H1 (cell line): ENCODE measurements at regions not wholly inside any gene's neighbourhood (a gene's known extent, or its start where the extent isn't known, plus 50 kb on each side); places are given as distances from the start of the nearest gene placed in this dataset.

ENCODE experiments used
- CTCF ChIA-PET: fragments of 300-600 bp; sonication (Branson Sonifier 250); formaldehyde crosslinking; loops from one replicate; lab custom pipeline; 2021; ENCODE audit not compliant: partially characterized antibody; lab: Charles Lee
- POLR2A ChIA-PET: fragments of 300-600 bp; sonication (Branson Sonifier 250); formaldehyde crosslinking; loops from one replicate; lab custom pipeline; 2021; ENCODE audit warnings: inconsistent platforms; ENCODE audit not compliant: partially characterized antibody; lab: Charles Lee
- DNase-seq, 2 experiments: peaks; one replicate each; pipeline versions ENCODE4 v3.0.0 to v3.0.0-alpha.2; 2010 to 2022; ENCODE audit warnings: low spot score in 2 of 2, low read depth in 1 of 2, mixed read lengths in 1 of 2
- FAIRE-seq: peaks from 2 replicates; lab custom pipeline; 2011; peaks lifted over from hg19 to GRCh38; lab: Jason Lieb, UNC
- H2AFZ ChIP-seq: 2 replicates; pipeline ENCODE4 v1.8.1; 2012; ENCODE audit warnings: low read length, inconsistent platforms
- H2AK5ac ChIP-seq: 2 replicates; pipeline ENCODE4 v1.6.1; 2013; ENCODE audit warnings: low read depth, low read length
- H2BK120ac ChIP-seq: replicated peaks from 2 replicates; pipeline ENCODE3; 2013; ENCODE audit warnings: low read depth, low read length, inconsistent platforms
- H2BK12ac ChIP-seq: 2 replicates; pipeline ENCODE4 v1.6.1; 2013; ENCODE audit warnings: low read depth, low read length
- H2BK15ac ChIP-seq: 2 replicates; pipeline ENCODE4 v1.6.1; 2013; ENCODE audit warnings: low read length
- H2BK20ac ChIP-seq: 2 replicates; pipeline ENCODE4 v1.6.1; 2013; ENCODE audit warnings: low read length
- H2BK5ac ChIP-seq: 2 replicates; pipeline ENCODE4 v1.6.1; 2013; ENCODE audit warnings: low read depth, low read length
- H3K14ac ChIP-seq: 2 replicates; pipeline ENCODE4 v1.6.1; 2013; ENCODE audit warnings: inconsistent platforms; ENCODE audit not compliant: insufficient read length
- H3K18ac ChIP-seq: 2 replicates; pipeline ENCODE4 v1.6.1; 2013; ENCODE audit warnings: low read length; ENCODE audit errors: extremely low read depth
- H3K23ac ChIP-seq: 2 replicates; pipeline ENCODE4 v1.6.1; 2013; ENCODE audit warnings: inconsistent platforms; ENCODE audit not compliant: insufficient read length
- H3K23me2 ChIP-seq: 2 replicates; pipeline ENCODE4 v1.6.1; 2013; ENCODE audit warnings: low read depth, low read length
- H3K27ac ChIP-seq: 2 replicates; pipeline ENCODE4 v1.6.1; 2011; ENCODE audit warnings: low read depth, low read length, inconsistent platforms
- H3K27me3 ChIP-seq, 4 experiments: replicated peaks in 1 of 4; 1 replicate in 1 of 4; 2 replicates in 3 of 4; pipeline versions ENCODE4 v1.6.1 to v1.8.1; 2011 to 2013; ENCODE audit warnings: low read length in 3 of 4, mild to moderate bottlenecking in 3 of 4, inconsistent platforms in 2 of 4, mixed read lengths in 2 of 4, moderate library complexity in 1 of 4; ENCODE audit not compliant: control insufficient read depth in 3 of 4, insufficient read depth in 3 of 4; ENCODE audit errors: extremely low read depth in 1 of 4
- H3K36me3 ChIP-seq, 4 experiments: 2 replicates each; pipeline versions ENCODE4 v1.6.1 to v1.8.1; 2011 to 2013; ENCODE audit warnings: mild to moderate bottlenecking in 4 of 4, low read length in 3 of 4, moderate library complexity in 2 of 4, control low read depth in 1 of 4, inconsistent platforms in 1 of 4; ENCODE audit not compliant: insufficient read depth in 4 of 4, control insufficient read depth in 2 of 4
- H3K4ac ChIP-seq: replicated peaks from 2 replicates; pipeline ENCODE3; 2013; ENCODE audit warnings: low read length, low read depth, mixed read lengths, inconsistent platforms; ENCODE audit not compliant: insufficient read length
- H3K4me1 ChIP-seq, 4 experiments: replicated peaks in 1 of 4; 1 replicate in 1 of 4; 2 replicates in 3 of 4; pipeline versions ENCODE4 v1.6.1 to v1.8.1; 2011 to 2013; ENCODE audit warnings: low read length in 3 of 4, inconsistent platforms in 2 of 4, mixed read lengths in 1 of 4; ENCODE audit not compliant: insufficient read depth in 4 of 4, control insufficient read depth in 3 of 4
- H3K4me2 ChIP-seq, 2 experiments: 2 replicates each; pipeline versions ENCODE4 v1.6.1 to v1.8.1; 2011 to 2013; ENCODE audit warnings: low read depth in 2 of 2, low read length in 2 of 2, control low read depth in 1 of 2, inconsistent platforms in 1 of 2, mild to moderate bottlenecking in 1 of 2; ENCODE audit not compliant: insufficient read depth in 1 of 2
- H3K4me3 ChIP-seq, 4 experiments: fragments of 200-600, 300-600 bp in 1 of 4; sonication (generic), shearing (Covaris generic), sonication (Bioruptor Twin) in 1 of 4; 2 replicates each; pipeline versions ENCODE4 v1.5.1 to v1.8.1; 2011 to 2016; ENCODE audit warnings: low read length in 4 of 4, low read depth in 3 of 4, control low read depth in 2 of 4, inconsistent platforms in 2 of 4, mild to moderate bottlenecking in 2 of 4, mixed read lengths in 1 of 4, moderate library complexity in 1 of 4; ENCODE audit not compliant: insufficient read depth in 2 of 4; ENCODE audit errors: extremely low read depth in 1 of 4
- H3K56ac ChIP-seq: replicated peaks from 2 replicates; pipeline ENCODE3; 2013; ENCODE audit warnings: low read depth, mild to moderate bottlenecking, mixed read lengths, low read length, inconsistent platforms; ENCODE audit not compliant: insufficient read length
- H3K79me1 ChIP-seq: 2 replicates; pipeline ENCODE4 v1.6.1; 2013; ENCODE audit warnings: low read depth, low read length, control low read depth
- H3K79me2 ChIP-seq, 2 experiments: 2 replicates each; pipeline versions ENCODE4 v1.6.1 to v1.8.1; 2012 to 2013; ENCODE audit warnings: low read length in 2 of 2, mild to moderate bottlenecking in 2 of 2, inconsistent platforms in 1 of 2; ENCODE audit not compliant: insufficient read depth in 2 of 2, control insufficient read depth in 1 of 2
- H3K9ac ChIP-seq, 4 experiments: replicated peaks in 1 of 4; 1 replicate in 1 of 4; 2 replicates in 3 of 4; pipeline versions ENCODE4 v1.6.1 to v1.8.1; 2011 to 2013; ENCODE audit warnings: low read depth in 3 of 4, low read length in 3 of 4, control low read depth in 2 of 4, mild to moderate bottlenecking in 2 of 4, moderate library complexity in 2 of 4, inconsistent platforms in 1 of 4; ENCODE audit errors: extremely low read depth in 1 of 4
- H3K9me3 ChIP-seq, 2 experiments: 2 replicates each; pipeline versions ENCODE4 v1.6.1 to v1.8.1; 2012 to 2013; ENCODE audit warnings: mild to moderate bottlenecking in 2 of 2, moderate library complexity in 2 of 2, control low read depth in 1 of 2, inconsistent platforms in 1 of 2, low read depth in 1 of 2, low read length in 1 of 2, mixed read lengths in 1 of 2; ENCODE audit not compliant: insufficient read depth in 2 of 2
- H4K20me1 ChIP-seq, 2 experiments: replicated peaks in 1 of 2; 2 replicates each; pipeline versions ENCODE3 to v1.8.1; 2011 to 2013; ENCODE audit warnings: inconsistent platforms in 2 of 2, low read length in 2 of 2, mild to moderate bottlenecking in 1 of 2; ENCODE audit not compliant: insufficient read depth in 2 of 2, control insufficient read depth in 1 of 2
- H4K5ac ChIP-seq: 2 replicates; pipeline ENCODE4 v1.6.1; 2013; ENCODE audit warnings: low read length, low read depth, mixed read lengths, inconsistent platforms; ENCODE audit not compliant: insufficient read length
- H4K8ac ChIP-seq: 2 replicates; pipeline ENCODE4 v1.8.0; 2013; ENCODE audit warnings: mild to moderate bottlenecking, moderate library complexity, low read length, inconsistent platforms; ENCODE audit not compliant: insufficient read depth; ENCODE audit errors: extremely low read depth
- H4K91ac ChIP-seq: replicated peaks from 2 replicates; pipeline ENCODE3; 2013; ENCODE audit warnings: low read length, mixed read lengths, inconsistent platforms; ENCODE audit not compliant: insufficient read length
- ASH2L ChIP-seq: fragments of 200-600, 300-600 bp; sonication (generic); IDR thresholded peaks from one replicate; pipeline ENCODE4 v1.7.1; 2017; ENCODE audit warnings: low read length
- BACH1 ChIP-seq: IDR thresholded peaks from 2 replicates; pipeline ENCODE4 v1.6.1; 2012; ENCODE audit warnings: low read length, improper control_type of control experiment
- CEBPB ChIP-seq: IDR thresholded peaks from 2 replicates; pipeline ENCODE4 v1.6.1; 2012; ENCODE audit warnings: low read depth, low read length
- CHD1 ChIP-seq: IDR thresholded peaks from 2 replicates; pipeline ENCODE4 v1.6.1; 2012; ENCODE audit warnings: low read depth, low read length, improper control_type of control experiment
- CHD2 ChIP-seq: IDR thresholded peaks from 2 replicates; pipeline ENCODE4 v1.6.1; 2012; ENCODE audit warnings: low read length, improper control_type of control experiment
- EGR1 ChIP-seq: IDR thresholded peaks from 2 replicates; pipeline ENCODE4 v1.6.1; 2011; ENCODE audit warnings: low read depth, low read length, borderline replicate concordance
- GTF2F1 ChIP-seq: IDR thresholded peaks from 2 replicates; pipeline ENCODE4 v1.6.1; 2012; ENCODE audit warnings: low read depth, low read length, improper control_type of control experiment, borderline replicate concordance
- HDAC6 ChIP-seq: IDR thresholded peaks from one replicate; pipeline ENCODE4 v1.7.1; 2012; ENCODE audit warnings: low read depth, mild to moderate bottlenecking, inconsistent platforms, low read length, moderate library complexity
- JUN ChIP-seq: IDR thresholded peaks from 2 replicates; pipeline ENCODE4 v1.6.1; 2011; ENCODE audit warnings: low read depth, mild to moderate bottlenecking, improper control_type of control experiment, low read length
- MAFK ChIP-seq: IDR thresholded peaks from 2 replicates; pipeline ENCODE4 v1.6.1; 2012; ENCODE audit warnings: low read depth, mild to moderate bottlenecking, improper control_type of control experiment, low read length
- NANOG ChIP-seq: IDR thresholded peaks from 2 replicates; pipeline ENCODE4 v1.6.1; 2011; ENCODE audit warnings: low read length, low read depth, mild to moderate bottlenecking, inconsistent platforms; ENCODE audit not compliant: insufficient read depth, poor library complexity, severe bottlenecking
- SAP30 ChIP-seq: fragments of 300-600 bp; sonication (generic); IDR thresholded peaks from 2 replicates; pipeline ENCODE4 v1.7.1; 2012; ENCODE audit warnings: low read length, moderate library complexity, mild to moderate bottlenecking, inconsistent platforms; ENCODE audit not compliant: insufficient read depth, insufficient replicate concordance
- SP2 ChIP-seq: IDR thresholded peaks from 2 replicates; pipeline ENCODE4 v1.6.1; 2012; ENCODE audit warnings: mild to moderate bottlenecking, low read length, inconsistent platforms
- SP4 ChIP-seq: IDR thresholded peaks from 2 replicates; pipeline ENCODE4 v1.6.1; 2012; ENCODE audit warnings: low read length, inconsistent platforms
- TAF1 ChIP-seq: IDR thresholded peaks from 2 replicates; pipeline ENCODE4 v1.6.1; 2011; ENCODE audit warnings: mild to moderate bottlenecking, low read depth, low read length
- TEAD4 ChIP-seq: IDR thresholded peaks from 2 replicates; pipeline ENCODE4 v1.6.1; 2012; ENCODE audit warnings: low read depth, low read length, inconsistent platforms, mixed read lengths
- WGBS, 2 experiments: shearing (Covaris generic) in 1 of 2; methylation state at CpG; one replicate each; pipeline versions ENCODE4 v1.1.6 to v1.1.7; 2013 to 2015; ENCODE audit warnings: low lambda C conversion rate in 2 of 2, mixed read lengths in 2 of 2, inconsistent platforms in 1 of 2, low coverage in 1 of 2, missing lambda C conversion rate in 1 of 2; ENCODE audit not compliant: insufficient replicate concordance in 2 of 2, insufficient coverage in 1 of 2, insufficient read length in 1 of 2; ENCODE audit errors: extremely low coverage in 1 of 2, missing lambda C conversion rate in 1 of 2; 5-methylcytosine and 5-hydroxymethylcytosine counted together
- TF ChIP-seq, protein P1 (sequence below): IDR thresholded peaks from 2 replicates; pipeline ENCODE4 v1.6.1; 2011; ENCODE audit warnings: low read depth, mild to moderate bottlenecking, low read length; ENCODE audit not compliant: insufficient read depth

GRCh38 chr18:76058146-76058545 is 436.9 kb downstream of the ZNF516 start:
- no peak for DNase-seq
- Histone ChIP-seq H4K20me1 (no peaks in the 10 kb centered on the region), H4K5ac (no peak overlapping the region), H3K14ac (no peak overlapping the region), H2BK120ac (no peak overlapping the region), H3K27me3 (no peaks in the 10 kb centered on the region), H3K36me3 (no peaks in the 10 kb centered on the region), H2AFZ (no peak overlapping the region), H3K4me2 (no peak overlapping the region), H3K4me1 (no peaks in the 10 kb centered on the region), H3K18ac (no peak overlapping the region), H3K79me2 (no peaks in the 10 kb centered on the region), H2BK12ac (no peak overlapping the region), H3K79me1 (no peaks in the 10 kb centered on the region), H3K23me2 (no peaks in the 10 kb centered on the region), H3K4ac (no peak overlapping the region), H2BK15ac (no peak overlapping the region), H2BK5ac (no peak overlapping the region), H3K9ac (no peak overlapping the region), H3K4me3 (no peak overlapping the region), H3K23ac (no peak overlapping the region), H4K91ac (no peak overlapping the region), H2AK5ac (no peak overlapping the region), H3K56ac (no peak overlapping the region), H3K9me3 (no peaks in the 10 kb centered on the region), H2BK20ac (no peak overlapping the region), H4K8ac (no peak overlapping the region), H3K27ac (no peak overlapping the region)
- WGBS, 2 experiments = 79% methylated on average over 8 of the region's 10 CpGs; no CpG with 5 or more reads in 1 of the 2 experiments
- no peak for FAIRE-seq
- ChIA-PET POLR2A (no interaction called here), CTCF (interaction anchor here (1.0 to 1.1 kb wide), 2 partner anchors 195 to 249 kb away, joined by 3 read pairs; no protein-coding TSS in a partner anchor)
- TF ChIP-seq EGR1 (no peak), NANOG (no peak), GTF2F1 (no peak), CHD1 (no peak), TAF1 (no peak), CEBPB (no peak), SP4 (no peak), TEAD4 (no peak), HDAC6 (no peak), BACH1 (no peak), SAP30 (no peak), MAFK (no peak), CHD2 (no peak), ASH2L (no peak), JUN (no peak), SP2 (no peak)
- TF ChIP-seq, protein P1, sequence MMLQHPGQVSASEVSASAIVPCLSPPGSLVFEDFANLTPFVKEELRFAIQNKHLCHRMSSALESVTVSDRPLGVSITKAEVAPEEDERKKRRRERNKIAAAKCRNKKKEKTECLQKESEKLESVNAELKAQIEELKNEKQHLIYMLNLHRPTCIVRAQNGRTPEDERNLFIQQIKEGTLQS = no peak
